Body of pancreas (tissue), 4 donors: ENCODE measurements at regions not wholly inside any gene's neighbourhood (a gene's known extent, or its start where the extent isn't known, plus 50 kb on each side); places are given as distances from the start of the nearest gene placed in this dataset.

Source experiments
- POLR2A ChIP-seq, 3 donors: fragments of 450-650 bp; IDR thresholded peaks; one replicate each; pipeline ENCODE4 v1.6.1; 2016; ENCODE audit warnings: antibody characterized with exemption in 3 of 3, mild to moderate bottlenecking in 2 of 3
- TF ChIP-seq, protein P1 (sequence below), 7 experiments: fragments of 450-650 bp in 4 of 7; fragments of 200-600 bp in 3 of 7; sonication (generic) in 3 of 7; IDR thresholded peaks; one replicate each; pipeline ENCODE4 v1.5.1; 2016 to 2019; ENCODE audit warnings: antibody characterized with exemption in 7 of 7

DNA sequence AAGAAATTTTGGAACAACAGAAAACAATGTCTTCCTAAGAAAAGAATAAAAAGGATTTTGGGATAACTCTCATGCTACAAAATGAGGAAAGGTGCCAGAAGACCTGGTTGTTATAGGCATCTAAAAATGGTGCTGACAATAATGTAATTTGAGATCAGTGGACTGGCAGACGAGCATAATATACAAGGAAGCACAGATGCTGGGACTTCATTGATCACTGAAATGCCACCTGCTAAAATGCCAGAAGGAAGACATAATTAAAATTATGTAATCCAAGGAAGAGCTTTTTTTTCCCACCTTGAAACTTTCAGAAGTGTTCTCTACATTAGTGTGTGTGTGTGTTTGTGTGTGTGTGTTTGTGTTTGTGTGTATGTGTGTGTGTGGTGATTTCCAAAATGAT is 535.9 kb downstream of the XIRP2 start:
- TF ChIP-seq, protein P1, sequence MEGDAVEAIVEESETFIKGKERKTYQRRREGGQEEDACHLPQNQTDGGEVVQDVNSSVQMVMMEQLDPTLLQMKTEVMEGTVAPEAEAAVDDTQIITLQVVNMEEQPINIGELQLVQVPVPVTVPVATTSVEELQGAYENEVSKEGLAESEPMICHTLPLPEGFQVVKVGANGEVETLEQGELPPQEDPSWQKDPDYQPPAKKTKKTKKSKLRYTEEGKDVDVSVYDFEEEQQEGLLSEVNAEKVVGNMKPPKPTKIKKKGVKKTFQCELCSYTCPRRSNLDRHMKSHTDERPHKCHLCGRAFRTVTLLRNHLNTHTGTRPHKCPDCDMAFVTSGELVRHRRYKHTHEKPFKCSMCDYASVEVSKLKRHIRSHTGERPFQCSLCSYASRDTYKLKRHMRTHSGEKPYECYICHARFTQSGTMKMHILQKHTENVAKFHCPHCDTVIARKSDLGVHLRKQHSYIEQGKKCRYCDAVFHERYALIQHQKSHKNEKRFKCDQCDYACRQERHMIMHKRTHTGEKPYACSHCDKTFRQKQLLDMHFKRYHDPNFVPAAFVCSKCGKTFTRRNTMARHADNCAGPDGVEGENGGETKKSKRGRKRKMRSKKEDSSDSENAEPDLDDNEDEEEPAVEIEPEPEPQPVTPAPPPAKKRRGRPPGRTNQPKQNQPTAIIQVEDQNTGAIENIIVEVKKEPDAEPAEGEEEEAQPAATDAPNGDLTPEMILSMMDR (IDR thresholded peaks at IDR 0.05): no peak
- TF ChIP-seq POLR2A (IDR thresholded peaks at IDR 0.05): no peak
